Upper lobe of left lung (tissue), 4 donors: ENCODE measurements at regions not wholly inside any gene's neighbourhood (a gene's known extent, or its start where the extent isn't known, plus 50 kb on each side); places are given as distances from the start of the nearest gene placed in this dataset.

ENCODE experiments used
- CTCF ChIP-seq, 6 experiments: fragments of 450-650 bp in 4 of 6; fragments of 200-600 bp in 2 of 6; sonication (generic) in 2 of 6; IDR thresholded peaks; one replicate each; pipeline ENCODE4 v1.5.1; 2016 to 2019; ENCODE audit warnings: antibody characterized with exemption in 6 of 6
- EP300 ChIP-seq, 4 donors: sonication (generic); formaldehyde crosslinking; IDR thresholded peaks; one replicate each; pipeline ENCODE4 v1.5.1; 2017; ENCODE audit warnings: antibody characterized with exemption in 4 of 4, control low read depth in 2 of 4
- POLR2A ChIP-seq, 4 donors: fragments of 450-650 bp; IDR thresholded peaks; one replicate each; pipeline ENCODE4 v1.5.1; 2016 to 2017; ENCODE audit warnings: antibody characterized with exemption in 4 of 4, mild to moderate bottlenecking in 2 of 4

- TF ChIP-seq CTCF (IDR thresholded peaks at IDR 0.05) (no peak), POLR2A (IDR thresholded peaks at IDR 0.05) (no peak), EP300 (IDR thresholded peaks at IDR 0.05) (no peak)
Observed at GRCh38 chr5:27548484-27548883, 510.1 kb upstream of the CDH9 start.
